IMR-90 (cell line): ENCODE measurements at regions not wholly inside any gene's neighbourhood (a gene's known extent, or its start where the extent isn't known, plus 50 kb on each side); places are given as distances from the start of the nearest gene placed in this dataset.

ENCODE experiments used
- ATAC-seq: fragments of 200-7000 bp; cut with Tn5 transposase; 2 replicates; pipeline ENCODE4 v1.9.1; 2020; ENCODE audit warnings: low read depth, mild to moderate bottlenecking, moderate library complexity
- BruUV-seq: library from RNA; stranded (reverse); fragments of 400-500 nt; replicated peaks from 2 replicates; lab custom pipeline; 2021; lab: Mats Ljungman, UMichigan
- CTCF ChIA-PET: fragments of 300-600 bp; formaldehyde crosslinking; extraction: SDS; loops from one replicate; lab custom pipeline; 2021; ENCODE audit warnings: antibody characterized with exemption; lab: Yijun Ruan, JAX
- POLR2A ChIA-PET: fragments of 300-600 bp; sonication (Branson Sonifier 250); formaldehyde crosslinking; loops from one replicate; lab custom pipeline; 2022; ENCODE audit warnings: antibody characterized with exemption; ENCODE audit not compliant: unreplicated experiment; lab: Charles Lee
- DNase-seq: peaks from one replicate; pipeline ENCODE4 v3.0.0; 2013
- H2AFZ ChIP-seq: replicated peaks from 2 replicates; pipeline ENCODE3; 2013; ENCODE audit warnings: low read length, mild to moderate bottlenecking; ENCODE audit not compliant: poor library complexity
- H2AK5ac ChIP-seq: 2 replicates; pipeline ENCODE4 v1.6.1; 2013; ENCODE audit warnings: low read depth, low read length, inconsistent platforms
- H2AK9ac ChIP-seq: replicated peaks from 2 replicates; pipeline ENCODE3; 2013; ENCODE audit warnings: mild to moderate bottlenecking, low read depth, low read length, moderate library complexity; ENCODE audit not compliant: poor library complexity
- H2BK120ac ChIP-seq: 2 replicates; pipeline ENCODE4 v1.6.1; 2013; ENCODE audit warnings: low read depth, low read length, inconsistent platforms
- H2BK15ac ChIP-seq: 3 replicates; pipeline ENCODE4 v1.6.1; 2013; ENCODE audit warnings: low read depth, low read length, inconsistent platforms
- H2BK20ac ChIP-seq: 2 replicates; pipeline ENCODE4 v1.6.1; 2013; ENCODE audit warnings: low read depth, mild to moderate bottlenecking, inconsistent platforms, low read length, moderate library complexity
- H2BK5ac ChIP-seq: 2 replicates; pipeline ENCODE4 v1.6.1; 2013; ENCODE audit warnings: mild to moderate bottlenecking, low read depth, low read length, inconsistent platforms; ENCODE audit not compliant: poor library complexity, severe bottlenecking
- H3K14ac ChIP-seq: replicated peaks from 2 replicates; pipeline ENCODE4 v1.6.1; 2013; ENCODE audit warnings: low read depth, low read length, inconsistent platforms
- H3K18ac ChIP-seq: 2 replicates; pipeline ENCODE4 v1.6.1; 2013; ENCODE audit warnings: low read depth, low read length, control low read depth
- H3K23ac ChIP-seq: 2 replicates; pipeline ENCODE4 v1.6.1; 2013; ENCODE audit warnings: low read depth, low read length, inconsistent platforms
- H3K27ac ChIP-seq: 2 replicates; pipeline ENCODE4 v1.5.1; 2013; ENCODE audit warnings: mild to moderate bottlenecking, control low read depth, low read length; ENCODE audit not compliant: insufficient read depth
- H3K27me3 ChIP-seq: 2 replicates; pipeline ENCODE4 v1.6.1; 2013; ENCODE audit warnings: low read length; ENCODE audit not compliant: control insufficient read depth, insufficient read depth
- H3K36me3 ChIP-seq: 2 replicates; pipeline ENCODE4 v1.6.1; 2013; ENCODE audit warnings: low read length, mixed read lengths; ENCODE audit not compliant: control insufficient read depth, insufficient read depth
- H3K4ac ChIP-seq: 2 replicates; pipeline ENCODE4 v1.6.1; 2013; ENCODE audit warnings: low read depth, low read length, inconsistent platforms
- H3K4me1 ChIP-seq: 2 replicates; pipeline ENCODE4 v1.6.1; 2013; ENCODE audit warnings: low read length, mixed read lengths; ENCODE audit not compliant: control insufficient read depth, insufficient read depth
- H3K4me2 ChIP-seq: 2 replicates; pipeline ENCODE4 v1.6.1; 2013; ENCODE audit warnings: low read depth, mild to moderate bottlenecking, control low read depth, low read length, moderate library complexity
- H3K4me3 ChIP-seq: 2 replicates; pipeline ENCODE4 v1.5.1; 2013; ENCODE audit warnings: low read depth, mild to moderate bottlenecking, control low read depth, low read length, moderate library complexity; ENCODE audit not compliant: insufficient read depth
- H3K56ac ChIP-seq: 2 replicates; pipeline ENCODE4 v1.6.1; 2013; ENCODE audit warnings: low read length, inconsistent platforms; ENCODE audit not compliant: insufficient read depth; ENCODE audit errors: extremely low read depth
- H3K79me1 ChIP-seq, 2 experiments: 2 replicates each; pipeline ENCODE4 v1.6.1; 2013; ENCODE audit warnings: low read length in 2 of 2, inconsistent platforms in 1 of 2, low read depth in 1 of 2
- H3K9ac ChIP-seq: 2 replicates; pipeline ENCODE4 v1.6.1; 2013; ENCODE audit warnings: low read depth, low read length, control low read depth
- H3K9me1 ChIP-seq: 2 replicates; pipeline ENCODE4 v1.6.1; 2013; ENCODE audit warnings: low read length, inconsistent platforms; ENCODE audit not compliant: insufficient read depth
- H3K9me3 ChIP-seq: 2 replicates; pipeline ENCODE4 v1.6.1; 2013; ENCODE audit warnings: low read length; ENCODE audit not compliant: control insufficient read depth, insufficient read depth
- H4K20me1 ChIP-seq: 2 replicates; pipeline ENCODE4 v1.6.1; 2013; ENCODE audit warnings: low read length, inconsistent platforms; ENCODE audit not compliant: insufficient read depth
- H4K5ac ChIP-seq: 2 replicates; pipeline ENCODE4 v1.6.1; 2013; ENCODE audit warnings: mild to moderate bottlenecking, low read depth, low read length, control low read depth
- H4K8ac ChIP-seq, 2 experiments: 2 replicates each; pipeline ENCODE4 v1.6.1; 2013; ENCODE audit warnings: low read depth in 2 of 2, low read length in 2 of 2, control low read depth in 1 of 2, inconsistent platforms in 1 of 2
- H4K91ac ChIP-seq: 2 replicates; pipeline ENCODE4 v1.6.1; 2013; ENCODE audit warnings: low read depth, low read length, inconsistent platforms; ENCODE audit not compliant: insufficient read depth
- CTCF ChIP-seq: conservative IDR thresholded peaks from 2 replicates; pipeline ENCODE4 v1.5.1; 2012; ENCODE audit warnings: mild to moderate bottlenecking, low read depth, low read length, improper control_type of control experiment
- MAFK ChIP-seq: IDR thresholded peaks from 2 replicates; pipeline ENCODE4 v1.6.1; 2012; ENCODE audit warnings: low read depth, low read length, improper control_type of control experiment
- MAZ ChIP-seq: IDR thresholded peaks from 2 replicates; pipeline ENCODE4 v1.6.1; 2012; ENCODE audit warnings: low read depth, mild to moderate bottlenecking, low read length, improper control_type of control experiment, moderate library complexity, borderline replicate concordance
- MXI1 ChIP-seq: IDR thresholded peaks from 2 replicates; pipeline ENCODE4 v1.6.1; 2012; ENCODE audit warnings: low read depth, mild to moderate bottlenecking, low read length, moderate library complexity, borderline replicate concordance
- POLR2A ChIP-seq: IDR thresholded peaks from 2 replicates; pipeline ENCODE4 v1.6.1; 2012; ENCODE audit warnings: mild to moderate bottlenecking, low read depth, low read length
- RFX5 ChIP-seq: IDR thresholded peaks from 2 replicates; pipeline ENCODE4 v1.8.0; 2012; ENCODE audit warnings: low read depth, mild to moderate bottlenecking, low read length, moderate library complexity
- USF2 ChIP-seq: fragments of 150-350 bp; IDR thresholded peaks from 2 replicates; pipeline ENCODE4 v1.6.1; 2017; ENCODE audit warnings: mild to moderate bottlenecking, antibody characterized with exemption, low read length, low read depth
- WGBS, 2 experiments: methylation state at CpG; one replicate each; pipeline versions ENCODE4 v1.1.5 to v1.1.7; 2013; ENCODE audit warnings: missing lambda C conversion rate in 2 of 2; ENCODE audit not compliant: insufficient read length in 1 of 2; ENCODE audit errors: extremely low coverage in 2 of 2; 5-methylcytosine and 5-hydroxymethylcytosine counted together
- dilution Hi-C: fragments of 300-500 bp; cut with HindIII; formaldehyde crosslinking; loops from one replicate; pipeline ENCODE4 v1.14.3; 2018; ENCODE audit warnings: low sequenced_read_pairs; ENCODE audit not compliant: unreplicated experiment
- in situ Hi-C: fragments of 300-500 bp; cut with MboI; formaldehyde crosslinking; loops from 3 replicates; pipeline ENCODE4 v1.14.3; 2019; ENCODE audit warnings: low sequenced_read_pairs, inconsistent platforms, mixed read lengths
- intact Hi-C: fragments of 100-400 bp; cut with micrococcal nuclease; formaldehyde crosslinking; loops from 2 replicates; pipeline ENCODE4 v1.10.0; 2022

DNA sequence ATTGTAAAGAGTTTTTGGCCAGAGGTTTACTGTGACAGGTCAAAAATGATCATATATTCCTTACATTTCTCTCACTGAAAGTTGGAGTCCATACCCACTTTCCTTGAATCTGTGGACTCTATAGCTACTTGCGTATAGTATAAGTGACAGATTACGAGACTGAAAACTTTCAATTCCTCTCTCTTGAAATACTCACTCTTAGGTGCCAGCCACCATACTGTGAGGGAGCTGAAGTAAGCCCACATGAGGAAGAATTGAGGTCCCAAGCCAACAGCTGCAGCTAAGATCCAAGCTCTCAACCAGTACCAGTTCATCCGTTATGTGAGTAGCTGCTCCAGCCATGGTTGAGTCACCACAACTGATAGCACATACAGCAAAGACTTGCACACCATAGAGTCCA lies 128.1 kb upstream of the FAM174A start:
- intact Hi-C loops (no loop called here), dilution Hi-C loops (no loop called here), in situ Hi-C loops (no loop called here)
- H4K20me1 ChIP-seq: no peaks in the 10 kb centered on the region
- H2AK9ac ChIP-seq: no peak overlapping the region
- no peak overlapping the region for H4K5ac ChIP-seq
- BruUV-seq: no TSS peak
- H2BK20ac ChIP-seq: no peak overlapping the region
- H3K56ac ChIP-seq: no peak overlapping the region
- TF ChIP-seq POLR2A: no peak
- no peak for TF ChIP-seq MAFK
- no peak for TF ChIP-seq CTCF
- no peak for TF ChIP-seq USF2
- no peak for TF ChIP-seq RFX5
- TF ChIP-seq MAZ: no peak
- no peak for TF ChIP-seq MXI1
- no peak overlapping the region for H3K4me3 ChIP-seq
- H2BK5ac ChIP-seq: no peak overlapping the region
- H3K18ac ChIP-seq: no peak overlapping the region
- H3K27me3 ChIP-seq: no peaks in the 10 kb centered on the region
- no peak overlapping the region for H3K4me2 ChIP-seq
- no peaks in the 10 kb centered on the region for H3K9me3 ChIP-seq
- ChIA-PET CTCF (no interaction called here), POLR2A (no interaction called here)
- ATAC-seq (no peak), DNase-seq (no peak)
- H4K91ac ChIP-seq: no peak overlapping the region
- H3K23ac ChIP-seq: no peak overlapping the region
- no peaks in the 10 kb centered on the region for H3K4me1 ChIP-seq
- H3K9ac ChIP-seq: no peak overlapping the region
- no peaks in the 10 kb centered on the region for H3K9me1 ChIP-seq
- no peak overlapping the region for H3K4ac ChIP-seq
- no peak overlapping the region for H2BK120ac ChIP-seq
- H3K36me3 ChIP-seq: no peaks in the 10 kb centered on the region
- H2AK5ac ChIP-seq: no peak overlapping the region
- no peak overlapping the region for H2BK15ac ChIP-seq
- no peak overlapping the region for H3K27ac ChIP-seq
- H3K14ac ChIP-seq: no peak overlapping the region
- H4K8ac ChIP-seq: no peak overlapping the region
- H2AFZ ChIP-seq: no peak overlapping the region
- no peaks in the 10 kb centered on the region for H3K79me1 ChIP-seq
- WGBS, 2 experiments: no CpG with 5 or more reads among the region's 3 CpGs
